CD4-positive, alpha-beta T cell treated with Interferon gamma for 1 hour (primary cell): ENCODE measurements at regions not wholly inside any gene's neighbourhood (a gene's known extent, or its start where the extent isn't known, plus 50 kb on each side); places are given as distances from the start of the nearest gene placed in this dataset.

Experiments used
- DNase-seq: peaks from one replicate; pipeline ENCODE4 v3.0.0-alpha.2; 2020

- no peak for DNase-seq
Observed at GRCh38 chr6:142500250-142500786, 198.5 kb downstream of the ADGRG6 start.

DNA sequence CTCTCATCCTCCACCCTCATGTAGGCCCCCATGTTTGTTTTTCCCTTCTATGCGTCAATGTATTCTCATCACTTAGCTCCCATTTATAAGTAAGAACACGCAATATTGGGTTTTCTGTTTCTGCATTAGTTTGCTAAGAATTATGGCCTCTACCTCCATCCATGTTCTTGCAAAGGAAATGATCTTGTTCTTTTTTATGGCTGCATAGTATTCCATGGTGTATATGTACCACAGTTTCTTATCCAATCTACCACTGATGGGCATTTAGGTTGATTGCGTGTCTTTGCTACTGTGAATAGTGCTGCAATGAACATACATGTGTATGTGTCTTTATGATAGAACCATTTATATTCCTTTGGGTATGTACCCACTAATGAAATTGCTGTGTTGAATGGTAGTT lies 200.0 kb downstream of the ADGRG6 start:
- DNase-seq: no peak

DNA sequence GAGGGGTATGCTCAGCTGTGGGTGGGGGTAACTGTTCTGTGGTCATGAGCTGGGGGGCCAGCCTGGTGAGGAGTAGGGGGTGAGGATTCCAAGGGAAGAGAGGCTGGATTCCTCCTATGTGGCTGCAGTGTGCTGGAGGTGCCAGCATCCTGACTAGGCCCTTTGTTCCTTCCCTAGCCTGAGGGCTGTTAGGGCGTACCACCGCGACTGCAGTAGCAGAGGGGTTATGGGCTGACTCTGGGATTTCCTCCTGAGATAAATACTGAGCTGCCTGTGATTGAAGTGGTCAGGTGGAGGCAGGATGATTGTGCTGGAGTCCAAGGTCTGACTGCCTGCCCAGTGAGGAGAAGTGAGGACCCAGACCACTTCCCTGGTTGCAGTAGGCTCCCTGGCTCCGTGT lies 205.3 kb downstream of the ADGRG6 start:
- DNase-seq: no peak

DNA sequence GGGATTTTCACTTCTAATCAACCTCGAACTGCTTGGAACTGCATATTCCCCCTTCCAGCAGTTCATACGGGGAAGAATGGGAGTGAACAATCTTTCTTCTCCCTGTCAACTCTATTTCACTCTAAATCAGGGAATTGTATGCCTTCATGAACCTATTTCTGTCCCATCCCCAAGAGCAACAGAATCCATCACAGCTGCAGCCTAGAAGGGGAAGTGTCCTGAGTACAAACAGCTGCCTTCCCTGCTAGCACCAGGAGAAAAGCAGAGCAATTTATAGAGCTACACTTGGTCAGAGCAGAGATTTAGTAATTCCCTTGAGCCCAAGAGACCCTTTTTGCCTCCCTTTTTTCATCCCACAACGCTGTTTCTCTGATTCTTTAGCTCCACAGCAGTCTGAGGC lies 208.4 kb downstream of the ADGRG6 start:
- DNase-seq: no peak

GRCh38 chr6:142518126-142518525 lies 216.3 kb downstream of the ADGRG6 start:
- no peak for DNase-seq

DNA sequence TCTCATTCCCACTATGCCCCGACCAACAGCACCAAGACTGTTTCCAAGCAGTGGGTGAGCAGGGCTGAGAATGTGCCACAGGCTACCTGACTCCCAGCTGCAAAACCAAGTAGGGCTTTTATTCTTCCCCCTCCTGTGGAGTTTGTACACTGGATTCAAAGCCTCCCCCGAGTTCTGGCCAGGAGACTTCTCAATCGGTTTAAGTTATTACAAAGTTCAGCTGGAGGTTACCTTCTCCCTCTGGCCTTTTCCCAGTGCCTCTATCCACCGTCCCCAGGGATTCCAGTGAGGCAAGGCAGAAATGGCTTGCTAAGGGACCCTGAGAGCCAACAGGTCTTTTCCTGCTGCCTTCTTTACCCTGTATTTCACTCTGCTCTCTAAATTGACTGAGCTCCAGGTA lies 217.0 kb downstream of the ADGRG6 start:
- DNase-seq: no peak

GRCh38 chr6:142521791-142522190 lies 220.0 kb downstream of the ADGRG6 start:
- DNase-seq: no peak

DNA sequence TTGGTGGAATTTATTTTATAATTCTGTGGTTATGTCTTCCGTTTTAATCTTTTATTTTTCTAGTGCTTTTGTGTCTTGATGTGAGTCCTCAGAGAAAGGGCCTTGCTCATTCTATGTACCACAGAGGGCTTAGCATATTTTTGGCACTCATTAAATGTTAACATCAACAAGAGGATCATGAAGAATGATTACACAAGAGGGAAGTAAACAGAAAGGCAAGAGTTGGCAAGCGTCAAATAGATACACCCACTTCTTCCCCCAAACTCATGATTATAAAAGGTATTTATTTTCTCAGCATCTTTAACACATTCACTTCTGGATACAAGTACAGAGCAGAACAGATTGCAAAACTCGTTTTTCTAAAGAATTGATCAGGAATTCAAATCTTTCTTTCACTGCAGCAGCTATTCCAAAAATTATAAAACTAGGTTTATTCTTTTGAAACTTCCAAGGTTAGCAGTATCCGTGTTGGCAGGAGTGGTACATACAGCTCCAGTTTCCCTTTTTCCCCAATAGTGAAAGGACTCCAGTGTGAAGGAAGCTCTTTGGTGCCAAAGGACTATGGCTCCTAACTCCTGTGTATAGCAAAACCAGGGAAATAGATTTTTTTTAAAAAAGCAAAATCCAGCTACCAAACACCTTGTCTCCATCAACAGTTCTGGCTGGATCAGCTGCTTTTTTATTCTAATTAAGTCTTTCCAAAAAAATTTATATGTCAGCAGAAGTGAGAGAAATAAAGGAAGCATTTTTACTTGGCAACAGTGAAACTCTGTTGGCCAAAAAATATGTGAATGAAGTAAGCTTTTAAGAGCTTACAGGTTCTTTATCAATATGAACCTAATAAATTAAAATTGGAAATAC lies 221.9 kb downstream of the ADGRG6 start:
- no peak for DNase-seq

DNA sequence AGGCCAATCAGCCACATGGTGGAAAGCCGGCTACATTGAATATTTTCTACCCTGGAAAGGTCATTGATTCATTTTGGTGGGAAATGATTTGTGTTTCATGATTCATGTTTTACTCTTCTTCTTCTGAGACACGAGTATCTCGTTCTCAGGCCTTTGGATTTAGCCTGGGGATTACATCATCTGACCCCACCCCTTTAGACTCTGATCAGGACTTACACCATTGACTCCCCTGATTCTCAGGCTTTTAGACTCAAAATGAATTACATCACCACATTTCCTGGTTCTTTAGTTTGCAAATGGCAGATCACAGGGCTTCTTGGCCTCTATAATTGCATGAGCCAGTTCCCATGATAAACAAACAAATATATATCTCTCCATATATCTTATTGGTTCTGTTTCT lies 228.8 kb downstream of the ADGRG6 start:
- DNase-seq: no peak

- DNase-seq: no peak
Observed at GRCh38 chr6:142531727-142532126, 229.9 kb downstream of the ADGRG6 start.

DNA sequence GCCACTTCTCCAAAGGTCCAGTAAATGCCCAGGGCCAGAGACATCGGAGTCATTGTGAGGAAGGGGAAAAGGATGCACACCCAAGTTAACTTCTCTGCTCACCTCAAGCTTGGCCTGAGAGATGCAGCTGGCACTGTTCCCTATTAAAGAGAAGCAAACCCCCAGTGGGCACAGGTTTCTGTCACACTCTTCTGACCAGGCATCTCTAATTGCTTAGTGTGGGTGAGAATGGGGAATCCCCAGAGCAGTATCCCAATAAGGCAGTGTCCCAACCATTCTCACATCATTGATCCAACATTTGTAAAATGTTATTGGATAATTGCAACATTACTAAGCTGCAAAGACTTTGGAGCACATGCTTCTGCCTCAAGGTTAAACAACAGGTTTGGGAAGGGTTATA lies 232.3 kb downstream of the ADGRG6 start:
- no peak for DNase-seq

GRCh38 chr6:142534484-142534883 lies 232.7 kb downstream of the ADGRG6 start:
- no peak for DNase-seq

DNA sequence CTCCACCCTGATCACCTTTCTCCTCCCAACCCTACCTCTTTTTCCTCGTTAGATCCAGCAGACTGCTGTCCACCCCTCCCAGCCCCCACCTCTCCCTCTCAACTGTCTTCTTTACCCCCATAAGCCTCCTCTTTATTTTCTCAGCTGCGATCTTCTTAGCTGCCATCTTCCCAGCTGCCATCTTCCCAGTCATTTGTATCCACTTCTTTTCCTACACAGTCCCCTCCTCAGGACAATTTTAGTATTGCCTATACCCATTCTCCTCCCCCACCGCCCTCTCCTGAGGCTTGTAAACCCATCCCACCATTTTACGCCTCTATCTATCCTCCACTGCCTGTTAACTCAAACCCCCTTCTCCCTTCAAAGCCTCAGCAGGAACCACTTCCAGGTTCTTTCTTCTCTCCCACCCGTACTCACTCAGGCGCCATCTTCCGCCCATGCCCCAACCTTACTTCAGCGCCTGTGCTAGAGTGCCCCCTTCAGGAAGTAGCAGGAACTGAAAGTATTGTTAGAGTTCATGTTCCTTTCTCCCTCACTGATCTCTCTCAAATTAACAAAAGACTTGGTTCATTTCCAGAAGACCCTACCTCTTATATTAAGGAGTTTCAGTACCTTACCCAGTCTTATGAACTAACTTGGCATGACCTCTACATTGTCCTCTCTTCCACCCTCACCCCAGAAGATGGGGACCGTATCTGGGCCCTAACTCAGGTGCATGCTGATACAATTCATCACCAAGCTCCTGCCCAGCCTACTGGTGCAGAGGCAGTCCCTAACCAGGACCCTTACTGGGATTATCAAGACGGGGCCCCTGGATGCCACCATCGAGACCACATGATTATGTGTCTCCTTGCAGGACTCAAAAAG lies 236.0 kb downstream of the ADGRG6 start:
- no peak for DNase-seq

GRCh38 chr6:142542704-142543233 lies 241.0 kb downstream of the ADGRG6 start:
- no peak for DNase-seq

DNA sequence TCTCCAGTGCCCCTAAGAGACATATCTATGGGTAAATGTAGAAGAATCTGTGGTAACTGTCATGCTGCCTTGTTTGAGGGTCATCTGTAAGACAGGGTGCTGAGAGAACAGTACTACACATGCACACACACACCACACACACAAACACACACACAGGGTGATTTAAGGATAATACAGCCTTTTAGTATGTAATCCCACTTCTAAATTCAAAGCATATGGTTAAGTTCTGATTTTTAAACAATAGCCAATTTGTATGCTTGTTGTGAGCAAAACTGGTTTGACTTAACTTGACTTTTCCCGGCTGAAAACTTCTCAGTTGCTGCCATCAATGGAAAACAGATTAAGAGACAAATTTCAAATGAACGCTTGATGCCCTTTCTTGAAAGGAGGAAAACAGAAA lies 241.8 kb downstream of the ADGRG6 start:
- DNase-seq: no peak

- no peak for DNase-seq
Observed at GRCh38 chr6:142544199-142544838, 242.5 kb downstream of the ADGRG6 start.

DNA sequence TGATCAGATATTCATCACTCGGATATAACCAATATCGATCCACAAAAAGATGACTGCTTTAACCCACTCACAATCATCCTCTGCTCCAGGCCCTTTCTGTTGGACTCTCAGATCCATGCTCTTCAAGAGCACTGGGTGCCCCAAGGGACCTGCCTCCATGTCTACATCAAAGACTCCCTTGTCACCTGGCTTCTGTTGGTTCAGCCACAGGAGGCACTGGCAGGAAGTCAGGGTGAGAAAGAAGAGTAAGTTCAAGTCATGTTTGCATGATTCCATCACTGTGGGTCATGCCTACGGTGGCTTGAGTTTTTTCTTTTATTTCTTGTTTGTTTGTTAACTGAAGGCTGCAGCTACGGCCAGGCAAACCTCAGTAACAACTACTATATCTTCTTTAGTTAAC lies 243.3 kb downstream of the ADGRG6 start:
- DNase-seq: no peak

GRCh38 chr6:142548566-142548965 lies 246.8 kb downstream of the ADGRG6 start:
- no peak for DNase-seq

DNA sequence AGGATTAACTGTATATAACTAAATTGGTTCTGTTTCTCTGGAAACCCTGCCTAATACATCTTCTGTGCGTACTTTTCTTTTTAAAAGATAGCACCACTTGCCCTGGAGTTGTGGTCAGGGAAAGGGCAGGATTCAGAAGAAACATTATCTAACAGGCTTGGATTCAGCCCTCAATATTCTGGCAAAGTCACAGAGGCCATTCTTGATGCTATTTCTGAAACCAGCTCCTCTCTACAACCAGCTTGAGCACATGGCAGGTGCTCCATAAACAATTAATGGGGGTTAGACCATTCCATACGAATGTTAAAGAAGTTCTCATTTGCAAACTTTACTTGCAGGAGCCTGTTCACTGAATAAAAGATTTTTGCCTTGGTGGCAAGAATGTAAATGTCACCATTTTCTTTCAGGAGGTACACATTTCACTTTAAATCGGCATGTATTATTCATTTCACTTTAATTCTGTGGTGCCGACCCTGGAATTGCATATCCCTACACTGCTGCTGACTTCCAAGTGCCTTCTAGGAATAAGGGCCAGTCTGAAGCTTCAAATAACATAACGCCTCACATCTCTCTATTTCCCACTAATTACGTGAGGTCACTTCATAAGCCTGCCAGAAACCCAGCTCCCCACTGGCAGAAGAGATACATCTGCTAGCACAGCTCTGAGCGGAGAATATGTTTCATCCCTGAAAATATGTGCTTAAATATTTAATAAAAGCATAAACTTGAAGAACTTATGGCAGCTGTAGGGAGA lies 248.7 kb downstream of the ADGRG6 start:
- DNase-seq: no peak

GRCh38 chr6:142551274-142551811 lies 249.5 kb downstream of the ADGRG6 start:
- DNase-seq: peak; percentile 41

DNA sequence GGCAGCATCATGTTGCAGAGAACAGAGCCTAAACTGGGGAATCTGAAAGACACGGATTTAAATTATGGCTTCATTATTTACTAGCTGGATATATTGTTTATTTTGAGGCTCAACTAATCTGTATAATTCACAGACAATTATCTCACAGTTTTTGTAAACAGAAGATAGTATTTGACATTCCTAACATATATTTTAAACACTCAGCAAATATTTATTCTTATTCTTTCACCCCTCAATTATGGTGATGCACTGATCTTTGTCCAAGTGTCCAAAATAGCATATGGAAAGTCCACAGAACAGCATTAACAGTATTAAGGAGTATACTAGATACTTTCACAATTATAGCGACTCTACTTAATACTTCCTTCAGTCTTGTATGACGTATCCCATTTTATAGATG lies 257.0 kb downstream of the ADGRG6 start:
- no peak for DNase-seq
